Globus pallidus (tissue), 1 donor: ENCODE measurements at regions not wholly inside any gene's neighbourhood (a gene's known extent, or its start where the extent isn't known, plus 50 kb on each side); places are given as distances from the start of the nearest gene placed in this dataset.

ENCODE experiments used
- DNase-seq: peaks from one replicate; pipeline ENCODE4 v3.0.0-alpha.2; 2015; ENCODE audit warnings: low spot score

DNA sequence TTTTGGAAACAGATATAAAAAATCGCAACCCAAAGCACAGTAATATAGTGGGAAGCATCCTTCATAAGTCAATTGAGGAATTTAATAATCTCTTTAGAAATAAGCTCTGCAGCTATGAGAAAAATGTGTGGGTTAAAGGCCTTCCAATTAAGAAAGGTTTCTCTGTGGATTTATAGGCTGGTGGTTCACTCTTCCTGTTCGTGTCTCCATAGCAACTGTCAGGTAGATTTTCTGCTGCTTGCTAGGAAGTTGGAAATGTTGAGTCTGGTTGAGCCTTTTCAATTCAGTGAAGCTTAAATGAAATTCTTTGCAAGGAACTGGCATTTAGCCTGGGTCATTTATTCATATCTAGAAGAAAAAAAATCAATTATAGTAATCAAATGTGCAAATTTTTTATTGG, 652.8 kb upstream of the CELF2 start:
- DNase-seq: no peak

DNA sequence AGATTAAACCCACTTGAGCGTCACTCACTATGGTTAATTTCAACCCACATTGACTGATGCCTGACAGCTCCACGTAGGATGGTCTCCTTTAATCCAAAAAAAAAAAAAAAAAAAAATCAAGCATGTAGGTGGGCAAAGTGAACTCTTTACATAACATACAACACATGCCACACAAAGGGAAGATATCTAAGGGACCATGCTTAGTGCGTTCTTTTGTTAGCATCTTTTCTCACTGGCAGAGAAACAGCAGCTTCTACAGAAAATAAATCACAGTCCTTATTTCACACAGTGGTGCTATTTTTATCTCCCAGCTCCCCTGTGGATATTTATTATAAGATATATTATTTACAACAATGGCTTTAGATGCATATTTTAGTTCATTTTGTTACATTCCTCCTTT, 652.0 kb upstream of the CELF2 start:
- no peak for DNase-seq

DNA sequence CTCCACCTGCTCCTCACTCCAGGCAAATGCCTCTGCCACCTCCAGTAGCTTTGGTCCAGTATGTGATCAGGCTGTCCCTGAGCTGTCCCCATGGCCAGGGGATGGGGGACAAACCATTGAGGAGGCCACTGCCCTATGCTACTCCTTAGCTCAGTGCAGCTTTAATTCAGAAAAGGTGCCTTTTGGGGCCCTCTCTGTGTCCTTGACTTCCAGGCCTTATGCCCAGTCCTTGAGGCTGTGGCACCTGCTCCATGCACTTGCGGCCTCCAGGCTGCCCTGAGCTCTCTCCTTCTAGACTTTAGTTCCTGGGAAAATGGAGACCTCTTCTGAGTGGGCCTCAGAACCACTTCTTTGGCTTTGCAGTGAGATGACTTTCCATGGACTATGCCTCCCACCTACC, 650.8 kb upstream of the CELF2 start:
- DNase-seq: no peak

DNA sequence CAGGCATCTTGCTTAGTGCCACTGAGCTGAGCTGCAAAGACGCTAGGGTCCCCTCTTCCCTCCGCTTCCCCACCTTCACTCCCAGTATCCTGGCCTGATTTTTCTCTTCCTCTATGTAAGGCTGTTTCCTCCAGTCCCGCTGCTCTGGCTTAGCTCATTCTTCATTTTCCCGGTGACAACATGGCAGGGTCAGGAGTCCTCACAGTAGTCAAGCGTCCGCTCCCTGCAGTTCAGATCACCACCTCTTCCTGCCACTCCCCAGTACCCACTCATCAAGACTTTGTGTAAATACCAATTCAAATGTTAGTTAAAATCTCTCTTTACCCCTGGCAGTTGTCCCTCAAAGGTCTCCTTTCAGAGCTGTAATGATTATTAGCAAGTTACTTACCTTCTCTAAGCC, 650.4 kb upstream of the CELF2 start:
- no peak for DNase-seq

DNA sequence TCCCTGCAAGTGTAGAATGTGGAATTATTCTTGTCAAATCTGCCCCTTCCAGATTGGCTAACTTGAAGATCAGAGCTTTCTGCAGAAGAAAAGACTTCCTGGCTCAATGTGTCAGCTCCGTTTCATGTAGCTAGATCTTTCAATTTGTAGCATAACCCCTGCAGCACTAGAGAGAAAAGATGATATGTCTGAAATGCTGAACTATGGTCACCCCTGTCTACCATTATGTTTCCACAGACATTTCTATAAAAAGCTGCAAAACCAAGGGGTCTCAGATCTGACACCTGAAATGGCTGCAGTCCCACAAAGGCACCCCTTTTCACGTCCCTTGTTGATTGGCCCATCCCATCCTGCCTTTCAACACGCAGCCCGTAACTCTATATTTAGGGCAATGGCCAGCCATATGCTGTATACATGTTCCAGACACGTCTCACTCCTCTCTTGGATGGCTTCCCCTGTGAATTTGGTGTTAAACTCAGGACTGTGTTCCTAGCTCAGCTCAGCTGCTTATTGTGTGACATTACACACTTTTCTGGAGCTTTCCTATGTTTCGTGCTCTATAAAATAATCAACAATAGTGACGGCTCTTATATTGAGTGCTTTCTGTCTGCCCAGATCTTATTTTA, 648.6 kb upstream of the CELF2 start:
- DNase-seq: no peak

DNA sequence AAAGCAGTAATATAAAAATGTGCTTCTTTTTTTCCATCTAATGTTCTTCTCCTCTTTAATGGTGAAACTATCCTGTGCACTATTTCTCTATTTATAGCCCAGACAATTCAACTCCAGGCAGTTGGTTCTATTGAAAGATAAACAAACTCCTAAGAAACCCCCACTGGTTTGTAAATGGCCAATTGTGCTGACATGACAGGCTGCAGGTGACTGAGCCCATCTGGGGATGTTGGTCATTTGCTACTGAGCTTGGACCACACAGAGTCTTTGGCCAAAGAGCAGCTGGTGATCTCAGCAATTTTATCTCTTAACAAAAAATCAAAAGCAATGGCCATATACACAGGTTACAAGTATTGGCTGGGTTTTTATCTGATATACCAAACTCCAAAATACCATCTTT, 631.8 kb upstream of the CELF2 start:
- no peak for DNase-seq

DNA sequence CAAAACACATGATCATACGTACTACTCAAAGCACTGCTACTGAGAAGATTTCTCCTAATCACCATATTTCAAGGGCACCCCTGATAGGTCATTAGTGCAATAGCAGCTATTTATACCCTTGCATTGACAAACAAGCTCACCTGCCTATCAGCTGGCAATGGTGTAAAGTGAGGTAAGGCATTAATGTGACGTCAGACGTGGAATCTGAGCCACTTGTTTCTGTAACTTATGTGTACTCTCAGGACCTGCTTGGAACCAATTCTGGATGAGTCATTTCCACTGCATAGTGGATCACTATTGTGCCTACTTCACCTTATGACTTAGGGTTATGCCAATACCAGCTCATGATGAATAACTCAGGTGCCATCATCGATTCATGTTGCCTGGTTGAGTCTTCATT, 628.5 kb upstream of the CELF2 start:
- no peak for DNase-seq

DNA sequence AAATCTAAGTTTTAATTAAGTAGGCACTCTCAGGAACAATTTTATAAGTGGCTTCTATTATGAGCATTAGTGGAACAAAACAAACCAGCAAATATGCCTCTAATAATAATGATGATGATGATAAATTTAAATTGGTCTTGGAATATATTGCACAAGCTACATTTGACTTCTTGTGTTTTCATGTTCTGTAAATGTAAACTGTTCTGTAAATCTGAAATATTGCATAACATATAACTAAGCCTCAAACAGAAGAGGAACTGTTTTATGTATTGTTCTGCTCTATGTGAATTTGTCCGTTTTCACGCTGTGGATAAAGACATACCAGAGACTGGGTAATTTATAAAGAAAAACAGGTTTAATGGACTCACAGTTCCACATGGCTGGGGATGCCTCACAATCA, 625.2 kb upstream of the CELF2 start:
- no peak for DNase-seq

DNA sequence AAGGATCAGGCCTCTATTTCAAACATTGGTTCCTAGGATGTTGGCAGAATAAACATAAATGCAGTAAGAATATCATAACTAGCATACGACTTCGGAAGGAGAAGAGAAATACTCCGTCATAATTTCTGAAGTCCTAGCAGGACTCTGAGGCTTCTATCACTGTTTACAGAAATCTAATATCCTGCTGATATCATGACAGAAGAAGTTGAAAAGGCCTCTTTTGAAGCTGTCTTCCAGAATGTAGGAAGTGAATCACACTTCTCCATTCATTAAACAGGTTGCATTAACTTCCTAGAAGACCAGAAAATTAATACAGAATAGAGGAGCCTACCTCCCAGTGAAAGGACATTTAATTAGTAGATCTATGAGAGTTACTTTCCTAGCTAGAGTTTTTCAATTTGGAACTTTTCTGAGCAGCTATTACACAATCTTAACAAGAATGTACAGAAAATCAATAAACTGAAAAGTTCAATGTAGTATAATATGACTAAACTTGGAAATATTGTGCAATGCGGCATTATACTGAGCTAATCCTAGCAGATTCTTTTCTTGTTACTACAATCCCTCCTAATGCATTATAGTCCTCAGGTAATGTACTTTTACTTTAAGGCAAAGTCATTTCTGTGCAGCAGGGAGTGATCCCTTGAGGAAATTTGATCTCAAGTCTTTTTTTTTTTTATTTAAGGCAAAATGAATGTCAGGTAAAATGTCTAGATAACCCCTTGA, 622.6 kb upstream of the CELF2 start:
- no peak for DNase-seq

DNA sequence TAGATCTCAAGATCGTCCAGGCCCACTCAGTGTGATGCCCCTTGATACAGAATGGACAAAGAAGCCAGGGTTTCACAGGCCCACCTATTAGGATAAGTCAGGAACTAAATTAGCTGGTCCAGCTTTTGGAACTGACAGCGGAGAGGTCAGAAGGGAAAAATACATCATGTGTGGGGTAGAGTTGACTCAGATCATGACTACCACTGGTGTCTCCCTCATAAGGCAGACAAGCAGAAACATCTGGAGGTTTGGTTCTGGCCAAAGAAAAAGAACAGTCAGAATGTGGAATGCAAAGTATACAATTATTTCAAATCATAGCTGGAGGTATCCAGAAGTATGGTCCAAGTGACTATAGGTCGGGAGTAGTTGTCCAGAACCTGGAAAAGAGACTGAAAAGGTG, 621.1 kb upstream of the CELF2 start:
- DNase-seq: no peak

DNA sequence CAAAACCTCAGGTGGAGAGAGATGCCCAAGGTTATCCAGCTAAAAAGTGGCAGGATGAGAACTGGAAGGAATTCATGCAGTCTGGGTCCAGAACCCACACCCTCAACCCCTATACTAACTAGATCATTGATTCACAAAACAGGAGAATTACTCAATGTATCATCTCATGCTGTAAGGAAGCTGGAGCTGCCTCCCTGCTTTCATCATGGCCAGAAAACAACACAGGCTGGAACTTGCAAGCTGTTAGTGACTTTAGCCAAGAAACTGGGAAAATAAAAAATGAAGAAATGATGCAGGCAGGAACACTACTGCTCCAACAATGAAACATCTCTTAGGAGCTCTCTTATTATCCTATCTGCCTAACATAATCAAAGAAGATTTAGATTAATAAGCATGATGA, 619.8 kb upstream of the CELF2 start:
- no peak for DNase-seq

DNA sequence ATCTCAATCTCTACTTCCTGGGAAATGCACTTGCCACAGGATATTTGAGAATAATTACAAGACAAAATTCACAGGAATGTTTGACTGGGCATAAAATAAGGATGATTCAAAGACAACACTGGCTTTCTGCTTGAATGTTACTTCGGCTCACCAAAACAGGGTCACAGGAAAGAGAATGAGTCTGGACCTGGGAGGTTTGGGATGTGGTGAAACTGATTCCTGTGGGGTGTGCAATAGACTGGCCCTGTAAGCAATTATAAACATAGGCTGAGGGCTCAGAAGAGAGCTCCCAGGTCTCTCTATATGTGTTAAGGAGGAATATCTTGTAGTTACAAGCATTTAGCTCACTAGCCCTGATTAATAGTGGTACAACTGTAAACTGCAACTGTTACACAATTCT, 613.9 kb upstream of the CELF2 start:
- DNase-seq: no peak

DNA sequence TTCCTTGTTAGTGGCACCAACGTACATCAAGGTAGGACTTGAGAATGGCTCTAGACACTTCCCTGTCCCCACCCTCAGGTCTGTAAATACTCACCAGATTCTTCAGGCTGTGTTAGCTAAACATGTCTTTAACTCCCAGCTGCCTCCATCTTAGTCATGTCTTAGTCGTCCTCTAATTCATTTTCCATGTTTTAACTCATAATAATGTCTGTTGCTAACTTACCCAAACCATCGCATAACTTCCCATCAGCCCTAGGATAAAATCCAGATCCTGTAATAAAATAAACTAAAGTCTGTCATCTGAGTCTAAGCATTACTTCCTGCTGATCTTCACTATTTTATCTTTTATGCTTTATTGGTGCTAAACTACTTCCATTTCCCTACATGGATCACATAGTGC, 600.0 kb upstream of the CELF2 start:
- DNase-seq: no peak

DNA sequence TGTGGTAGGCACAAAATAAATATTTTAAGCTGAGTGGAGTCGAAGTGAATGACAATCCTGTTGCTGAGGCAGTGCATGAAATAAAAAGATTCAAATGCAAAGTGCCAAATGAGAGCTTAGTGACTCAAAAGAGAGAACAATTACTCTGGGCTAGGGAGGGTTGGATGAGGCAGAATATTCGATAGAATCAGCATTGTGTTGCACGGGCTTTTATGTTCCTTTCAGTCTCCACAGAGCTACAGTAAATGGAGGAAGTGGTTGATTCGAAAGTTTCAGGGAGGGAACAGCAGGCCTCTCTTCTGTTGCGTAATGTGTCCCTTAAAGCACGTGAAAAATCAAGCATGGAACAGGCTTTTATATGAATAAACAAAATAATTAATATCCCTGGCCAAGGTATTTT, 599.3 kb upstream of the CELF2 start:
- DNase-seq: peak; percentile 7

DNA sequence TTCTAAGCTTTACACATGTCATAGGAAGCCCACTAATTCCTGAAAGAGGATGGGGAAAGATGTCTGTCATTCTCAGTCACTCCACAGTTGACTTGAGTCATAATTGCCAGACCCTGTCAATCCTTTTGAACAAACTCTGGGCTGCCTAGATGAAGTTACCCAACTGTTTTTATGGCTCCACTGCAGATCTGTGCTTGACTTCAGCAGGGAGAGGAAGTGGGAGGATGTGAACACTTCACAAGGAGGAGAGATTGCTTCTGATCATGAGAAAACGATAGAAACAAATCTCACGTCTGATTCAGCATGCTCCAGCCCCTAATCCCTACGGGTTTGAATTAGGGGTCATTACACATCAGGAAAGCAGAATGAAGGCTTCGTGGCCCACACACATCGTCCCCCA, 596.6 kb upstream of the CELF2 start:
- no peak for DNase-seq

DNA sequence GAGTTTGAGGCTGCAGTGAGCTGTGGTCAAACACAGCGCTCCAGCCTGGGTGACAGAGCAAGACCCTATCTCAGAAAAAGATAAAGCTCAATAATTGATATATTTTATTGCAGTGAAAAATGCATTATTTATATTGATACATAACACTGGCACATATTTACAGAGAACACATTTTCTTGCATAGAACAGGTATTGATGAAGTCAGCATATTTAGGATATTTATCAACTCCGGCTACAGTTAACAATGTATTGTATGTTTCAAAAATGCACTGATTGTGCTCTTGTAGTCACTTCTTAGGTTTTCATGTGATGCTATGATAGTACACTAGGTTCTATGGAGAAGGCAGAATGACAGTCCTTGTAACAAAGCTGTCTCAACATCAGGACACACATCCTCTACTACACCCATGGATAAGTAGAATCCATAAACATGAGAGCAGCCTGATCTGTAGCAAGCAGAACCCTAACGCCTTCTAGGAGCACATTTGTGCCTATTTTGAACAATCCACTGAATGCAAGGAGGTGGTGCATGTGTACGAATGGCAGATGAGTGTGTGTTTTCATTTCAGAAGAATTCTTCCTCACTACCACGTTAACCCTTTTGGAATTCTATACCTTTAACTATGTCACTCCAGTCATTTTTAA, 586.1 kb upstream of the CELF2 start:
- no peak for DNase-seq

DNA sequence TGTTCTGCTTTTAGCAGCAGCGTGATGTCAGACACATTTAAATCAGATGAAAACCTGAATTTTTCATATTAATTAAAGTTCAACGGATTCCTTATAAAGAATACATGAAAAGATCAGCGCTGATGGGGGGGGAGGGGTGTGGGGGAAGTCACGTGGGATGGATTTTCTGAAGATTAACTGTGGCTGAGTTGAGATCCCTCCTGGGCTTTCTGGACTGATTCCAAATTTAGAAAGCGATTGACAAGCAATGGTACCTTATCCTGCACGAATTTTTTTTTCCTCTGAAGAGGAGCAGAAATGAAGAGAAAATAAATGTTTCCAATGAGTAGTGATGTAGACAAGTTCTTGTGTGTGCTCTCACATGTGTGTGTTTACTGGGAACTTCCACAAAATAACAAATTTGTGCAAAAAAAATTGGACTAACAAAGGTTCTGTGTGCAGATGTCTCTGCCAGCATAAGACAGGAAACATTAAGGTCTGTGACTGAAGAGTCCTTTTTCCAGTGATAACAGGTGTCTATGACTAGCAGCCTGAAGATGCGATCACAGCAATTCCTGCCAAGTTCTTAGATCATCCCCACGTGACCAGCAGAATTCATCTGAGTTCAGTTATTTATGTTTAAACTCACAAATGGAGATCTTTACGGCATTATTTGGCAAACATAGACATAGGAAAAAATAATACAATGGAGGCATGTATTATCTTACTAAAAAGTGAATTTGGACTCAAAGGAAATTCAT, 585.2 kb upstream of the CELF2 start:
- no peak for DNase-seq

DNA sequence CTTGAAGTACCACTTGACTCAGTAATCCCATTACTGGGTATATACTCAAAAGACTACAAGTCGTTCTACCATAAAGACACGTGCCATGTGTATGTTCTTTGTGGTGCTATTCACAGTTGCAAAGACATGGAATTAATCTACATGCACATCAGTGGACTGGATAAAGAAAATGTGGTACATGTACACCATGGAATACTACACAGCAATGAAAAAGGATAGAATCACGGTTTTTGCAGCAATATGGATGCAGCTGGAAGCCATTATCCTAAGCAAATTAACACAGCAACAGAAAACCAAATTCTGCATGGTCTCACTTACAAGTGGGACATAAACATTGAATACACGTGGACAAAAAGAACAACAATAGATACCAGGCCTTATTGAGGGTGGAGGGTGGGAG, 583.4 kb upstream of the CELF2 start:
- no peak for DNase-seq

DNA sequence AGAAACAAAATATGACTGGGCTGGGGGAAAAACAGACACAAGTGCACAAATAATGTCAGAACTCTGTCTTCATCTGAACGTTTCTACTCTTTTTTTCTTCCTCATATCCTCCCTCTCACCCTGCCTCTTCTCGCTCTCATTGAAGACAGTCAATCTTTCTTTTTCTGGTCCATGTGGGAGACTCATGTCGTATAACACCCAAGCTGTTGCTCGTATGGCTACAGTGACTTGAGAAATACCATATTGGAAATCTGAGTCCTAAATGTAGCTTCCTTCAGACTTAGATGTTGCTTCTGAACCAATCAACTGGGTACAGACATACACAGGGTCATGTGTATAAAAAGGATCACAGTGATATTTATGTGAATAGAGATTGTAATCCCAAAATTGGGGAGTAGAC, 579.8 kb upstream of the CELF2 start:
- no peak for DNase-seq

DNA sequence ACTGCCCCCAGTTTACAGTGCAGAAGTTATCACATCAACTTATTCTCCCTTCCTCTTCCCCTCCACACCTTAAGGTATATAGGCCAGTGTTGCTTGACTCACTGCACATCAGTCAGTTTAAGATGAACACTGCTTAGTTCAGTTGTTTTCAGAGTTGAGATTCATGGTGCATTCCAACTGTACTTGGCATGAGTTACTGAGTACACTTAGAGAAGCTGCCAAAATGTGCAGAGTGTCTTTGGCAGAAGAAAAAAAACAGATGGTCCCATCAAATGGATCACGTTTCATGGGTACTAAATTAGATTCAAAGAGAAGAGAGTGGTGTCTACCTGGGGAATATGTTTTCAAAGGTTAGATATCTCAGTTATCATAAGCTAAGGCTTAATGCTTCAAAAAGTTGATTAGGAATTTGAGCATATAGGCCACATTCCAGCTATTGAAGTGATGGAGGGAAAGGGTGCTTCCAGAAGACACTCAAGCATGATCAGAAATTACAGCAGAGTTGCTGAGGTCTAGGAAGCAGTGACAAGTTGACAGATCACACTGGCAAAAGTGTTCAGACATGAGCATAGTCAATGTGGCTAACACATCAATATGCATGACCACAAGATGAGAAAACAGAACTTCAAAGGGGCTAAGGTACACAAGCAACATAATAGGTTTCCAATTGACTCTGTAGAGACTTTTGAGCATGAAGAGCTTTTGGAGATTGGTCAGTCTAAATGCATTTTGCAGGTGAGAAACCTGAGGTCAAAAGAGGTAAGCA, 579.2 kb upstream of the CELF2 start:
- no peak for DNase-seq

DNA sequence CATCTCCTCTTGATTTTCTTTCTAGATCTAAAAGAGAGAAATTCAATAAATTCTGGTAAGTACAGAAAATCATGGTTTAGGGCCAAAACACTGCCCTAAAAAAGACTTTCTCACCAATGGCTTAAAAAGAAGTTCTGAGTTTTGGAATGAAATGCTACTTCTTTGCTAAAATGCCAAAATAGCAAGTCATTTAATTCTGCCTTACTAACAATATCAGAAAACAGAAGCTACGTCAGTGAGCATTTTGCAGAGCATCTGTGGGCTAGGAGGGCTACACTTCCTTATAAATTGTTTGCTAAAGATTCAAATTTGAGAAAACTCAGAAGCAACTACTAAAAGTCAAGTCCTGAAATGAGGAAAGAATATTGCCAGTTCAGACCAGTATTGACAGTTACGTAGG, 560.8 kb upstream of the CELF2 start:
- no peak for DNase-seq

DNA sequence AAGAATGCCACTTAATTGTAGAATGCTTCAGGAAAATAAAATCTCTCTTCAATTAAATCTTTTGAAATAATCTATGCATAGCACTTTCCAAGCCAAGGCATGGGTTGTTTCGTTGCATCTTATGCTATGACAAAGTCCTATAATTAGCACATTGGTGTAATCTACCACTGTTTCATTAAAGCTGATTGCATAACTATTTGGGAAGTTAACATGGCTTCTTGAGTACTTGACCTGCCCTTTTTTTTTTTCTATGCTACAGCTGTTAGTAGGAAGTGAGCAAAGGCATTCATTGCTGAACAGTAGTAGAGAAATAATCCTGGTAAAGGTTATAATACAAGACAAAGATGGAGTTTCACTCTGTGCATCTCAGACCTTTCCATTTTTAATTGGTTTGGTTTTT, 557.2 kb upstream of the CELF2 start:
- DNase-seq: no peak
